Panc1 (cell line): ENCODE measurements at regions not wholly inside any gene's neighbourhood (a gene's known extent, or its start where the extent isn't known, plus 50 kb on each side); places are given as distances from the start of the nearest gene placed in this dataset.

Experiments
- SIN3A ChIP-seq: IDR thresholded peaks from 2 replicates; pipeline ENCODE4 v1.6.1; 2012; ENCODE audit warnings: low read depth, mild to moderate bottlenecking, low read length, moderate library complexity, borderline replicate concordance; ENCODE audit not compliant: insufficient read depth
- TF ChIP-seq, protein P1 (sequence below): fragments of 450-650 bp; IDR thresholded peaks from 2 replicates; pipeline ENCODE4 v1.5.1; 2017; ENCODE audit warnings: mild to moderate bottlenecking

DNA sequence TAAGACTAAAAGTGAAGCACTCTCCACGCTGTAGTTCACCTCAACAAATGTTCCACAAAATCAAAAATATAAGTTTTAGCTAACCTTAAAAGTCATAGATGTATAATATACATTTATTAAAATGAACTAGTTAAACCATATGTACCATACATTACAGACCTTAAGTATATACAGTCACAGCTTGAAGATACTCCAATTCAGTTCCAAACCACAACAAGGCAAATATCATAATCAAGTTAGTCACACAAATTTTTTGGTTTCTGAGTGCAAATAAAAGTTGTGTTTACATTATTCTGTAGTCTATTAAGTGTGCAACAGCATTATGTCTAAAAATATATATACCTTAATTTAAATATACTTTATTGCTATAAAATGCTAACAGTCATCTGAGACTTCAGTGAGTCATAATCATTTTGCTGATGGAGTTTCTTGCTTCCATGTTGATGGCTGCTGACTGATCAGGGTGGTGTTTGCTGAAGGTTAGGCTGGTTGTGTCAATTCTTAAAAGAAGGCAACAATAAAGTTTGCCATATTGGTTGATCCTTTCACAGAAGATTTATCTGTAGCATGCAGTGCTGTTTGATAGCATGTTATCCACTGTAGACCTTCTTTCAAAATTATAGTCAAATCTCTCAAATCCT lies 736.7 kb downstream of the NSUN3 start:
- no peak for TF ChIP-seq SIN3A
- TF ChIP-seq, protein P1, sequence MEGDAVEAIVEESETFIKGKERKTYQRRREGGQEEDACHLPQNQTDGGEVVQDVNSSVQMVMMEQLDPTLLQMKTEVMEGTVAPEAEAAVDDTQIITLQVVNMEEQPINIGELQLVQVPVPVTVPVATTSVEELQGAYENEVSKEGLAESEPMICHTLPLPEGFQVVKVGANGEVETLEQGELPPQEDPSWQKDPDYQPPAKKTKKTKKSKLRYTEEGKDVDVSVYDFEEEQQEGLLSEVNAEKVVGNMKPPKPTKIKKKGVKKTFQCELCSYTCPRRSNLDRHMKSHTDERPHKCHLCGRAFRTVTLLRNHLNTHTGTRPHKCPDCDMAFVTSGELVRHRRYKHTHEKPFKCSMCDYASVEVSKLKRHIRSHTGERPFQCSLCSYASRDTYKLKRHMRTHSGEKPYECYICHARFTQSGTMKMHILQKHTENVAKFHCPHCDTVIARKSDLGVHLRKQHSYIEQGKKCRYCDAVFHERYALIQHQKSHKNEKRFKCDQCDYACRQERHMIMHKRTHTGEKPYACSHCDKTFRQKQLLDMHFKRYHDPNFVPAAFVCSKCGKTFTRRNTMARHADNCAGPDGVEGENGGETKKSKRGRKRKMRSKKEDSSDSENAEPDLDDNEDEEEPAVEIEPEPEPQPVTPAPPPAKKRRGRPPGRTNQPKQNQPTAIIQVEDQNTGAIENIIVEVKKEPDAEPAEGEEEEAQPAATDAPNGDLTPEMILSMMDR: no peak
